Adrenal gland (tissue), 9 donors: ENCODE measurements at regions not wholly inside any gene's neighbourhood (a gene's known extent, or its start where the extent isn't known, plus 50 kb on each side); places are given as distances from the start of the nearest gene placed in this dataset.

ENCODE experiments used
- DNase-seq, 7 donors: peaks; one replicate each; pipeline ENCODE4 v3.0.0-alpha.2; 2019 to 2020
- H3K27ac ChIP-seq, 5 donors: fragments of 200-600 bp; sonication (generic) in 4 of 5; 1 replicate in 3 of 5; 2 replicates in 2 of 5; pipeline versions ENCODE4 v1.5.1 to v1.8.0; 2016 to 2020; ENCODE audit warnings: mild to moderate bottlenecking in 1 of 5
- H3K27me3 ChIP-seq: fragments of 200-600 bp; 2 replicates; pipeline ENCODE4 v1.8.0; 2021
- H3K36me3 ChIP-seq, 2 donors: fragments of 200-600 bp; replicated peaks in 1 of 2; 1 replicate in 1 of 2; 2 replicates in 1 of 2; pipeline versions ENCODE4 v1.5.1 to v1.8.0; 2018 to 2022
- H3K4me1 ChIP-seq, 2 donors: fragments of 200-600 bp; replicated peaks in 1 of 2; 1 replicate in 1 of 2; 2 replicates in 1 of 2; pipeline versions ENCODE4 v1.5.1 to v1.8.0; 2018 to 2021
- H3K4me3 ChIP-seq, 4 donors: fragments of 200-600 bp; sonication (generic) in 3 of 4; one replicate each; pipeline ENCODE4 v1.5.1; 2016 to 2018
- H3K9me3 ChIP-seq, 3 donors: fragments of 200-600 bp; sonication (generic) in 1 of 3; replicated peaks in 1 of 3; 1 replicate in 2 of 3; 2 replicates in 1 of 3; pipeline versions ENCODE4 v1.5.1 to v1.8.0; 2016 to 2021
- POLR2A ChIP-seq, 2 donors: fragments of 450-650 bp; IDR thresholded peaks; one replicate each; pipeline ENCODE4 v1.6.1; 2017; ENCODE audit warnings: antibody characterized with exemption in 2 of 2, mild to moderate bottlenecking in 2 of 2, moderate library complexity in 1 of 2
- WGBS, 4 donors: extraction: QIAGEN DNeasy Blood & Tissue Kit in 2 of 4; methylation state at CpG; one replicate each; pipeline versions ENCODE4 v1.1.5 to v1.1.7; 2013 to 2017; 5-methylcytosine and 5-hydroxymethylcytosine counted together
- intact Hi-C, 2 donors: fragments of 100-400 bp; cut with DNase I; formaldehyde crosslinking; loops; one replicate each; pipeline versions ENCODE4 v1.14.1 to v1.15.0; 2022 to 2023
- TF ChIP-seq, protein P1 (sequence below), 6 experiments: fragments of 450-650 bp in 4 of 6; fragments of 200-600 bp in 2 of 6; sonication (generic) in 1 of 6; IDR thresholded peaks; 1 replicate in 5 of 6; 2 replicates in 1 of 6; pipeline versions ENCODE4 v1.5.1 to v1.8.0; 2016 to 2021; ENCODE audit warnings: antibody characterized with exemption in 6 of 6, mild to moderate bottlenecking in 2 of 6, moderate library complexity in 1 of 6
- donor health status: healthy with polysubstance abuse.
- donor health status: Bipolar disorder and iron deficiency.
- donor health status: DM: yes; HTN: yes; CAD: no.
- donor health status: DM: no; HTN: no; CAD: no.
- donor health status: DM: no; HTN: no; CAD: no.

- Histone ChIP-seq H3K9me3 (no peaks in the 10 kb centered on the region), H3K4me3 (no peak overlapping the region), H3K36me3 (no peaks in the 10 kb centered on the region), H3K27me3 (no peaks in the 10 kb centered on the region), H3K27ac (no peak overlapping the region), H3K4me1 (no peaks in the 10 kb centered on the region)
- DNase-seq = no peak
- no peak for TF ChIP-seq POLR2A (IDR thresholded peaks at IDR 0.05)
- TF ChIP-seq, protein P1, sequence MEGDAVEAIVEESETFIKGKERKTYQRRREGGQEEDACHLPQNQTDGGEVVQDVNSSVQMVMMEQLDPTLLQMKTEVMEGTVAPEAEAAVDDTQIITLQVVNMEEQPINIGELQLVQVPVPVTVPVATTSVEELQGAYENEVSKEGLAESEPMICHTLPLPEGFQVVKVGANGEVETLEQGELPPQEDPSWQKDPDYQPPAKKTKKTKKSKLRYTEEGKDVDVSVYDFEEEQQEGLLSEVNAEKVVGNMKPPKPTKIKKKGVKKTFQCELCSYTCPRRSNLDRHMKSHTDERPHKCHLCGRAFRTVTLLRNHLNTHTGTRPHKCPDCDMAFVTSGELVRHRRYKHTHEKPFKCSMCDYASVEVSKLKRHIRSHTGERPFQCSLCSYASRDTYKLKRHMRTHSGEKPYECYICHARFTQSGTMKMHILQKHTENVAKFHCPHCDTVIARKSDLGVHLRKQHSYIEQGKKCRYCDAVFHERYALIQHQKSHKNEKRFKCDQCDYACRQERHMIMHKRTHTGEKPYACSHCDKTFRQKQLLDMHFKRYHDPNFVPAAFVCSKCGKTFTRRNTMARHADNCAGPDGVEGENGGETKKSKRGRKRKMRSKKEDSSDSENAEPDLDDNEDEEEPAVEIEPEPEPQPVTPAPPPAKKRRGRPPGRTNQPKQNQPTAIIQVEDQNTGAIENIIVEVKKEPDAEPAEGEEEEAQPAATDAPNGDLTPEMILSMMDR (IDR thresholded peaks at IDR 0.05) = no peak
- intact Hi-C loops = no loop called here
- WGBS, 4 donors = 35 to 54% (median 40%) methylated on average over 4 of the region's 4 CpGs
Measured at GRCh38 chr12:111111681-111112080, 191.3 kb upstream of the MYL2 start.

- WGBS, 4 donors = 67 to 82% (median 73%) methylated on average over 5 of the region's 5 CpGs
- no peaks in the 10 kb centered on the region for H3K9me3 ChIP-seq
- H3K4me1 ChIP-seq = no peaks in the 10 kb centered on the region
- no peaks in the 10 kb centered on the region for H3K36me3 ChIP-seq
- H3K27ac ChIP-seq = no peak overlapping the region
- no peak overlapping the region for H3K4me3 ChIP-seq
- H3K27me3 ChIP-seq = no peaks in the 10 kb centered on the region
- no peak for DNase-seq
- intact Hi-C loops = no loop called here
- no peak for TF ChIP-seq POLR2A (IDR thresholded peaks at IDR 0.05)
- TF ChIP-seq, protein P1 (IDR thresholded peaks at IDR 0.05) = no peak
Measured at GRCh38 chr12:111110556-111110955, 190.2 kb upstream of the MYL2 start.

- Histone ChIP-seq H3K27me3 (no peaks in the 10 kb centered on the region), H3K27ac (no peak overlapping the region), H3K4me3 (no peak overlapping the region), H3K9me3 (no peaks in the 10 kb centered on the region), H3K36me3 (no peaks in the 10 kb centered on the region), H3K4me1 (no peaks in the 10 kb centered on the region)
- intact Hi-C loops = no loop called here
- DNase-seq = no peak
- TF ChIP-seq, protein P1 (IDR thresholded peaks at IDR 0.05) = no peak
- TF ChIP-seq POLR2A (IDR thresholded peaks at IDR 0.05) = no peak
- 66 to 75% (median 72%) methylated on average over 2 of the region's 2 CpGs for WGBS, 4 donors
Measured at GRCh38 chr12:111108726-111109125, 188.3 kb upstream of the MYL2 start.

DNA sequence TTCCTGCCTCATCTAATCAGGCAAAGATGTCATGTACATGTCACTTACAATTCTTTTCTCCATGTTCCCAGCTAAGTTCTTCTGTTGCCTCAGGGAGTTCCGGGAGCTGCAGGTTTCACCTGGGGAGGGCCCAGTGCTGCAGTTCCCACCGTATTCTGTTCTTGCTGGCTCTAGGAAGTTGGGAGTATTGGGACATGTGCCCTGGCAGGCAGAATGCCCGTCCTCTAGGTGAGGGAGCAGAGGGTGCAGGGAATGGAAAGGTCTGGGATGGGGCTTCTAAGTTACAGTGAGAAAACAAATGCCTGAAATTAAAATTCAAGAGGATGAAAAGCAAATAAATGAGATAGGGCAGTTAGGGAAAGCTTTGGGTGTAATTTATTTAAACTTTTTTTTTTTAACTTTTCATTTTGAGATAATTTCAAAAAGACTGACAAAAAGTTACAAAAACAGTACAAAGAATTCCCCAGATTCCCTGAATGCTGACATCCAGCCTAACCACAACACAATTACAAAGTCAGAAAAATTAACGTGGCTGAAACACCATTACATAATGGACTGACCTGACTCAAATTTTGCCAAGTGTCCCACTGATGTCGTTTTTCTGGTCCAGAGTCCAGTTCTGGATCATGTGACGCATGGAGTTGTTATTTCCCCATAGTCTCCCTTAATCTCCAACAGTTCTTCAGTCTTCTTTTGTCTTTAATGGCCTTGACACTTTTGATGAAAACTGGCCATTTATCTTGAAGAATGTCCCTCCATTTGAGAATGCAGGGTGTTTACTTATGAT is 187.2 kb upstream of the MYL2 start:
- H3K27me3 ChIP-seq = no peaks in the 10 kb centered on the region
- DNase-seq = no peak
- no peak for TF ChIP-seq POLR2A (IDR thresholded peaks at IDR 0.05)
- TF ChIP-seq, protein P1 (IDR thresholded peaks at IDR 0.05) = no peak
- no peaks in the 10 kb centered on the region for H3K36me3 ChIP-seq
- intact Hi-C loops = no loop called here
- no peaks in the 10 kb centered on the region for H3K4me1 ChIP-seq
- WGBS, 4 donors = 64 to 71% (median 67%) methylated on average over 6 of the region's 6 CpGs
- no peak overlapping the region for H3K27ac ChIP-seq
- no peak overlapping the region for H3K4me3 ChIP-seq
- H3K9me3 ChIP-seq = no peaks in the 10 kb centered on the region
